Stromal cell of bone marrow (primary cell): ENCODE measurements at regions not wholly inside any gene's neighbourhood (a gene's known extent, or its start where the extent isn't known, plus 50 kb on each side); places are given as distances from the start of the nearest gene placed in this dataset.
"Not testable (repeated sequence)": the region's sequence is repeated elsewhere in the genome, so short reads cannot be mapped to it uniquely, and the experiment has no call there.

Experiments
- DNase-seq: peaks from one replicate; pipeline ENCODE4 v3.0.0-alpha.2; 2012; ENCODE audit warnings: low read depth

GRCh38 chr4:126344472-126344871 lies 1029.7 kb downstream of the FAT4 start:
- no peak for DNase-seq

DNA sequence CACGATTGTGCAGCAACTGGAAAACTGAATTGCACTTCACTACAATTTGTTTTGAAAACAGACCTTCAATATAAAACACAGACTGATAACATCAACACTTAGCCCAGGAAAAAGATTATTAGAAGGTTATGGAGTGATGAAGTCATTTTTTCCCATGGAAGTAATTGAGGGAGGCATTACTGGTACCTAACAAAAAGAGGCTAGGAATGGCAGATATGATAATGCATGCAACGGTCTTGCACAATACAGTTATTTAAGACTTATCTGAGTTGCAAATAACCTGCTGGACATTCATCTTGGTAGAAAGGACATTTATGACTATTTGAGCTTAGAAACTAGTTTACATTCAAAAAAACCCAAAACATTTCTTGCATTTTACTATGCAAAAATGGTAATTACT lies 1031.9 kb downstream of the FAT4 start:
- DNase-seq, result no peak

DNA sequence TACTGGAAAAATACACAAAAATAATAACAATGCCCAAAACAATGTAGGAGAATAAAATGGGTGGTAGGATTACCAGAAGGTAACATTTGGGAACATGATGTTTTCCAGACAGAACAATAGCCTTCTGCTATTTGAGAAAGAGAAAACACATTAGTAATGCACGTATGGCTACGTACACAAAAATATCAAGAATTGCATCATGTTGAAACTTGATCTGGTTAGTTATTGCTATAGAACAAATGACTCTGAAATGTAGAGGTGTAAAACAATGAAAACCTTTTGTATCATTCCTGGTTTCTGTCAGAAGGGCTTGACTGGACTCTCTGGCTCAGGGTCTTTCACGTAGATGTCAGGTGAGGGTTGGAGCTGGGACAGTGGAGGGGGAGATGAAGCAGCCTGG lies 1040.0 kb downstream of the FAT4 start:
- DNase-seq, result no peak

GRCh38 chr4:126358041-126358440 lies 1043.3 kb downstream of the FAT4 start:
- DNase-seq, result no peak

- no peak for DNase-seq
These were observed 1046.5 kb downstream of the FAT4 start for GRCh38 chr4:126361287-126361686.

DNA sequence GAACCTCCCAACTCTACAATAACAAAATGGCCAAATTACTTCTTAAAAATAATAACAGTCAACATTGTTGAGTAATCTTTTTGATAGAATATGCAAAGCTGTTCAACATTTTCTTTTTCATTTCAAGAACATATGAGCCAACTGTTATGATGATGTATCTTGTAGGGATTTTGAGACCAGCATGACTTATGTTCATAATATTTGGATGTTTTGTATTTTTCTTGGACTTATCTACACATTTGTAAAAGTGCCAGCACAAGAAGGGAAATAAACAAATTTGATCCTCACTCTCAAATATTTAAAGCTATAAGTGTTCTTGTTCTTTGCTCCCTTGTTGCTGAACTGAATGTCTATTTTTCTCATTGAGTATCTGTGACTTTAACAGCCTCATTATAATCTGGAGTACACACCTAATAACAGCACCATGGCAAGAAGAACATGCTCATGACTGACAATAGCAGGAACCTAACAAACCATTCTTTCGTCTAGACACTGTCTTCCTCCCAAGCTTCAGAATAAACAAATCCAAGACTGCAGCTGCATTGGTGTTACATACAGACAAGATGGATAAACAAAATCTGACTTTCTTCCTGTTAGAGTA lies 1049.7 kb downstream of the FAT4 start:
- DNase-seq, result peak; percentile 14

DNA sequence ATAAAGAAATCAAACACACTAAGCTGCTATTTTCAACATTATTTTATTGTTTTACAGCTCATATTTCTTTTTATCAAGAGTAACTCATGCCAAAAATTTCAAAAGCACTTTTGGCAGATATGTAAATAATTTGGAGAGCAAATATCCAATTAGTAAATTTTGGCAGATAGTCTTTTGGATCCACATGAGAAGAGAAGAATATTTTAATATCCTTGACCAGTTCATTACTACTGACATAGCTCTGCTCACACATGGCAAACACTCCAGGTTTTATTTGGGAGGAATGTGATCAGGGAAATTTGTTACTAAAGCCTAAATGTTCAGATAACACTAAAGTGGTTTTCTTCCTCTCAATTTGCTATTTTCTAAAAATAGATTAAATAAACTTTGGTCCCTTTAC lies 1054.3 kb downstream of the FAT4 start:
- DNase-seq, result no peak

GRCh38 chr4:126372634-126373033 lies 1057.9 kb downstream of the FAT4 start:
- DNase-seq, result no peak

DNA sequence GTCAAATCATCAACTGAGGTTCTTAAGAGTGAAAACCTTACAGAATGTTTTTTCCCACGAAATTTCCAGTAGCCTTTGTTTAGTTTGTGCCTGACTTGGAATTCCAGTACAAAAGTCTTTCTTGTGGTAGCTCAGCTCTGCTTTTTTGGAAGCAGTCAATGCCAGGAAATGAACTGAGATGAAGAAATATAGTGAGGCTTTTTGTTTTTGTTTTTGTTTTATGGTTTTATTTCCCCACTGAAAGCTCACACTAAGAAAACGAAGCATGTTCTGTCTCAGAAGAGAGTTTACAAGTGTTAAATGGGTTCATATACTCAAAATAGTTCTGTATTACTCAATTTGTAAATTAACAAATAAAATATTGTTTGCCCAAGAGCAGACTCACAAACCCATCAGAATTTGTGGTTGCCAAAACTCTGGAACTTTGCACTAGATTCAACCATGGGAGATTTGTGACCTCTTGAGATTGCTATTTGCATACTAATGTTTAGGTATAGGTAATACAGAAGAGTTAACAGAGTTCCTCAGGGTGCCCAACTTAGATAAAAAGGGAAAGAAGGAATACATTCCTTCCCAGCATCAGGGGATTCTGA lies 1060.8 kb downstream of the FAT4 start:
- peak; percentile 13 for DNase-seq

DNA sequence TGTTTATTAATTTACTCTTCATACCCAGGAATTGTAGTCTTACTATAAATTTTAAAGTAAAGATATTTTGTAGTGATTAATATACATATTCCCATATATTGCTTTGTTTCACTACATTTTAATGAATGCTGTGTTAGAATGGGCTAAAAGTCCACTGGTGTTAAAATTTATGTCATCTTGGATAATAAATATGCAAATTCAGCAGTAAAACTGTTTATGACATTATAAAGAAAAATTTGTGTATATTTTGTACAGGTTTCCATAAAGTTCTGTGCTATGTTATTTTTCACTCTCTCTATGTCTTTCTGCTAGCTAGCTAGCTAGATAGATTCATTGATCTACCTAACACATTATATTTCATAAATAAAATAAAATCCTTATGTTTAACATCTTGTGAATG lies 1071.2 kb downstream of the FAT4 start:
- no peak for DNase-seq

- no peak for DNase-seq
These were observed 1071.8 kb downstream of the FAT4 start for GRCh38 chr4:126386512-126386911.

- no peak for DNase-seq
These were observed 1080.9 kb downstream of the FAT4 start for GRCh38 chr4:126395664-126396063.

- DNase-seq, result no peak
These were observed 1081.4 kb downstream of the FAT4 start for GRCh38 chr4:126396121-126396520.

DNA sequence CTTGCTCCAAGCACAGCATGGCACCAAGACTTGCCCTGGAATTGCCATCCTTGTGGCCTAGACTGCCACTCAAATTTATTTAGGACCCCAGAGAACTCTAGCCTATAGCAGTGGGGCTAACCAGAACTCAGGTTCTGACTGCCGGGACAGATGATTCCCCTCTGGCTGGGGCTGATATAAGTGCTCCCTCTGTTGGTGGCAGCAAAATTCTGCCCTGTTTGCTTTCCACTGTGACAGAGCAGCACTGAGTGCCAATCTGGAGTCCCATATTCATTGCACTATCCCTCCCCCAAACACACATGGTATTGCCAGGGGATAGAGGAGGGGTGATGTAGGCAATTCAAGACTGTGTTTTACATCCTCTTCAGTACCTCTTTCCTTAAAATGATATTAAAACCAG lies 1081.9 kb downstream of the FAT4 start:
- DNase-seq, result no peak

GRCh38 chr4:126404549-126404948 lies 1089.8 kb downstream of the FAT4 start:
- no peak for DNase-seq

GRCh38 chr4:126405369-126405982 lies 1090.7 kb downstream of the FAT4 start:
- DNase-seq, result no peak

- DNase-seq, result no peak
These were observed 1095.0 kb downstream of the FAT4 start for GRCh38 chr4:126409746-126410145.

- DNase-seq, result no peak
These were observed 1096.3 kb downstream of the FAT4 start for GRCh38 chr4:126411047-126411446.

DNA sequence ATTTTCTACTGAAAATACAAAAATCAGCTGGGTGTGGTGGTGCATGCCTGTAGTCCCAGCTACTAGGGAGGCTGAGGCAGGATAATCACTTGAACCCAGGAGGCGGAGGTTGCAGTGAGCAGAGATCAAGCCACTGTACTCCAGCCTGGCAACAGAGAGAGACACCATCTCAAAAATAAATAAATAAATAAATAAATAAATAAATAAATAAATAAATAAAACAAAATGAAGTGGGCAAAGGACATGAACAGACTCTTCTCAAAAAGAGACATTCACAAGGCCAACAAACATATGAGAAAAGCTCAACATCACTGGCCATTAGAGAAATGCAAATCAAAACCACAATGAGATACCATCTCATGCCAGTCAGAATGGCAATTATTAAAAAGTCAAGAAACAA lies 1097.6 kb downstream of the FAT4 start:
- DNase-seq, result not testable (repeated sequence)

DNA sequence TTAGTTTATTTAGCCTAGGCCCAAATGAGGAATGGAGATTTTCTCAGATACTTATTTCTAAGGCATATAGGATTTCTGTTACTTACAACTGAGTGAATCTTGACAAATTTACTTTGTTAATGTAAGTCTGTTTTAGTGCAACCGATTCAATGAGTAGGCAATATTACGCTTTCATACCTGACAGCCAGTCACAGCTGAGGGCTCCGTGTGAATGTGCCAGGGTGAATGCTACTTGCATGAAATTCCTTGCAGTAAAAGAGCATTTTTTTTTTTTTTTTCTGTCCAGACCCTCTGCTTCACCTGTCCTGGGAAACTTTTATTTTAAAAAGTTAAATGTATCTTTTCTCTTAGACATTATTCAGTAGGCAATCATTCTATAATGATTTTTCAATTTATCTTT lies 1100.0 kb downstream of the FAT4 start:
- DNase-seq, result no peak

DNA sequence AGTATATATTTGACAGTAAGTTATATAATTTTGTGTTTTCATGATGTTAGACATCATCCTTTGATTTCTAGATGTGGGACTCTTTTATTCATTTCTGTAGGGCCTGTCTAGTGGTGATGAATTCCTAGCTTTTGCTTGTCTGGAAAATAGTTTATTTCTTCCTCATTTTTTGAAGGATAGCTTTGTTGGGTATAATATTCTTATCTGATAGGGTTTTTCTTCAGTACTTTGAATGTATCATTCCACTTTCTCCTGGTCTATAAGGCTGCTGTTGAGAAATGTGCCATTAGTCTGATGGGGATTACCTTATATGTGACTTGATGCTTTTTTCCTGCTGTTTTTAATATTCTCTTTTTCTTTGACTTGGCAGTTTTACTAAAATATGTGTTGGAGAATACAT lies 1104.5 kb downstream of the FAT4 start:
- no peak for DNase-seq

GRCh38 chr4:126427853-126428252 lies 1113.1 kb downstream of the FAT4 start:
- DNase-seq, result no peak

GRCh38 chr4:126431049-126431448 lies 1116.3 kb downstream of the FAT4 start:
- DNase-seq, result no peak

DNA sequence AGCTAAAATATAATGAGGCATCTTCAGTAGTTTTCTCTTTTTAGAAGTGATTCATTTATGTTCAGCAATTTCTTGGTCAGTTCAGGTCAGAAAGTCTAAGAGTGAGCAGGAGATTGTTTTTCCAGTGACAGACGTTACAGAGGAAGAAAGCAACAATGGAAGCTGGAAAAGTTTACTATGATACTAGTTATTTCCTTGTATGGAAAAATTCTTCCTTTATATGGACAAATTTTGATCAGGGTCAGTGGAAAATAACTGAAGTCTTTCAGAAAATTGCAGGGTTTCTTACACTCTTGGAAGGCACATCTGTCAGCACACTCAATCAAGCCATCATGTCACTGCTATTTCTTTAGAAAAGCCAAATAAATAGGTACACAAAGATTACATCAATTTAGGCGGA lies 1120.7 kb downstream of the FAT4 start:
- no peak for DNase-seq
